ENCODE measurements at regions not wholly inside any gene's neighbourhood (a gene's known extent, or its start where the extent isn't known, plus 50 kb on each side); places are given as distances from the start of the nearest gene placed in this dataset.

GRCh38 chr3:146701246-146701645 lies 96.1 kb upstream of the PLSCR5 start:
- no peak for TF ChIP-seq CTCF (IDR thresholded peaks at IDR 0.05)
- no peak for TF ChIP-seq POLR2A (IDR thresholded peaks at IDR 0.05)

All from right lobe of liver (tissue), 4 donors.